ENCODE measurements at regions not wholly inside any gene's neighbourhood (a gene's known extent, or its start where the extent isn't known, plus 50 kb on each side); places are given as distances from the start of the nearest gene placed in this dataset.

GRCh38 chr7:68556537-68556936 lies 1041.7 kb upstream of the AUTS2 start (continued):
- no peak for TF ChIP-seq ZNF462 (CRISPR knock-in tag; IDR thresholded peaks at IDR 0.05)

GRCh38 chr7:68559518-68559917 lies 1038.8 kb upstream of the AUTS2 start:
- Histone ChIP-seq H3F3A (replicated peaks; ENCODE audit: low read depth) (no peaks in the 10 kb centered on the region), H3K79me2 (replicated peaks; ENCODE audit: insufficient read depth) (no peaks in the 10 kb centered on the region), H3K27ac (ENCODE audit: low read depth) (no peak overlapping the region), H3K9me2 (ENCODE audit: insufficient read depth) (no peaks in the 10 kb centered on the region), H3K4me3 (no peak overlapping the region), H3K27me3 (ENCODE audit: insufficient read depth) (no peaks in the 10 kb centered on the region), H3K4me2 (no peak overlapping the region), H4K20me1 (replicated peaks; ENCODE audit: insufficient read depth) (no peaks in the 10 kb centered on the region), H3K4me1 (ENCODE audit: insufficient read depth) (no peaks in the 10 kb centered on the region), H2AFZ (no peak overlapping the region), H3K36me3 (ENCODE audit: insufficient read depth) (no peaks in the 10 kb centered on the region; the same call in 1 of the 2 replicates)
- Mint-ChIP-seq H3K27ac (no peak overlapping the region), H3K4me3 (no peak overlapping the region), H3K4me1 (no peaks in the 10 kb centered on the region), H3K9me3 (peaks cover 100% of the 10 kb centered on the region), H3K27me3 (ENCODE audit: insufficient read depth, low read depth, poor library complexity) (peaks cover 4% of the 10 kb centered on the region), H3K36me3 (ENCODE audit: low read depth) (peaks cover 31% of the 10 kb centered on the region)
- no peak for DNase-seq (ENCODE audit: low spot score)
- ATAC-seq: no peak
- TF ChIP-seq EZH2 (IDR thresholded peaks at IDR 0.05; ENCODE audit: low read depth, unreplicated experiment): no peak
- no peak for TF ChIP-seq CTCF (conservative IDR thresholded peaks at IDR 0.05; ENCODE audit: low read depth in 2 of 2)
- no peak for TF ChIP-seq NANOG (IDR thresholded peaks at IDR 0.05; ENCODE audit: borderline replicate concordance)
- TF ChIP-seq POLR2AphosphoS5 (IDR thresholded peaks at IDR 0.05; ENCODE audit: low read depth): no peak
- TF ChIP-seq EZH2phosphoT487 (IDR thresholded peaks at IDR 0.05; ENCODE audit: unreplicated experiment): no peak
- no peak for TF ChIP-seq JUNB (IDR thresholded peaks at IDR 0.05; ENCODE audit: unreplicated experiment)
- TF ChIP-seq CREB1 (CRISPR knock-in tag; IDR thresholded peaks at IDR 0.05; ENCODE audit: low read depth): no peak
- TF ChIP-seq ZNF331 (CRISPR knock-in tag; IDR thresholded peaks at IDR 0.05; ENCODE audit: low read depth): no peak
- no peak for TF ChIP-seq ZNF114 (CRISPR knock-in tag; IDR thresholded peaks at IDR 0.05)
- no peak for TF ChIP-seq REST (IDR thresholded peaks at IDR 0.05; ENCODE audit: unreplicated experiment)
